Fibroblast of skin of back (primary cell): ENCODE measurements at regions not wholly inside any gene's neighbourhood (a gene's known extent, or its start where the extent isn't known, plus 50 kb on each side); places are given as distances from the start of the nearest gene placed in this dataset.

Source experiments
- DNase-seq: peaks from one replicate; pipeline ENCODE4 v3.0.0-alpha.2; 2013

GRCh38 chr22:47678048-47678447 lies 915.6 kb downstream of the TBC1D22A start:
- DNase-seq = no peak

GRCh38 chr22:47676685-47677084 lies 914.2 kb downstream of the TBC1D22A start:
- no peak for DNase-seq

DNA sequence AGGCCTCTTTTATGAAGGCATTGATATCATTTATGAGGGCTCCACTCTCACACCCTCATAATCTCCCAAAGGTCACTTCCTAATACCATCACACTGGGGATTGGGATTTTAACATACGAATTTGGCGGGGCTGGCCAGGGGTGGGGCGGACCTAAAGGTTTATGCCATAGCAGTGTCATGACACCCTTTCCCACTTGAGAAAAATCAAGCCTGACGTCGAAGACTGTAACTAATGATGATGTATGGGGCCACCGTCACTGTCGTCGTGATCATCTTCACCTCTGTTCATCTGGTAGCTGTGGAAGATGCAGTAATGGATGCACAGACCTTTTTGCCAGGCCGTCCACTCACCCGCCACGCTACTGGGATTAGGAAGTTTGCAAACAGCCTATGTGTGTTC lies 912.1 kb downstream of the TBC1D22A start:
- DNase-seq = no peak

- DNase-seq = no peak
Observed at GRCh38 chr22:47673557-47673956, 911.1 kb downstream of the TBC1D22A start.

GRCh38 chr22:47672526-47672925 lies 910.1 kb downstream of the TBC1D22A start:
- DNase-seq = no peak

DNA sequence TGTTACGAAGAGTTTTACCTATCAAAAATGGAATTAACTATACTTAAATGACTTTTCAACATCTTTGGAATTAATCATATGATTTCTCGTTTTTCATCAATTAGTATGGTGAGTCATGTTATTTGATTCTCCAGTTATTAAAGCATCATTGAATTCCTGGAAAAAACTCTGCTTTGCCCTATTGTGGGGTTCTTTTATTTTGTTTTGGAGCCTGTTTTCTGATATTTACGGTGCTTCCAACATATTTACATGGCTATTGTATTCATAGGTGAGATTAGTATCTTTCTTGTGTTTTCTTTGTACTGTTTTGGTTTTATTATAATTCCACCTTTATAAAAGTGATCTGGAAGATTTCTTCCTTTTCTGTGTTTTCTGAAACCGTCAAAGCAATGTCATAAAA lies 902.7 kb downstream of the TBC1D22A start:
- DNase-seq = no peak

GRCh38 chr22:47663615-47664605 lies 901.5 kb downstream of the TBC1D22A start:
- no peak for DNase-seq

DNA sequence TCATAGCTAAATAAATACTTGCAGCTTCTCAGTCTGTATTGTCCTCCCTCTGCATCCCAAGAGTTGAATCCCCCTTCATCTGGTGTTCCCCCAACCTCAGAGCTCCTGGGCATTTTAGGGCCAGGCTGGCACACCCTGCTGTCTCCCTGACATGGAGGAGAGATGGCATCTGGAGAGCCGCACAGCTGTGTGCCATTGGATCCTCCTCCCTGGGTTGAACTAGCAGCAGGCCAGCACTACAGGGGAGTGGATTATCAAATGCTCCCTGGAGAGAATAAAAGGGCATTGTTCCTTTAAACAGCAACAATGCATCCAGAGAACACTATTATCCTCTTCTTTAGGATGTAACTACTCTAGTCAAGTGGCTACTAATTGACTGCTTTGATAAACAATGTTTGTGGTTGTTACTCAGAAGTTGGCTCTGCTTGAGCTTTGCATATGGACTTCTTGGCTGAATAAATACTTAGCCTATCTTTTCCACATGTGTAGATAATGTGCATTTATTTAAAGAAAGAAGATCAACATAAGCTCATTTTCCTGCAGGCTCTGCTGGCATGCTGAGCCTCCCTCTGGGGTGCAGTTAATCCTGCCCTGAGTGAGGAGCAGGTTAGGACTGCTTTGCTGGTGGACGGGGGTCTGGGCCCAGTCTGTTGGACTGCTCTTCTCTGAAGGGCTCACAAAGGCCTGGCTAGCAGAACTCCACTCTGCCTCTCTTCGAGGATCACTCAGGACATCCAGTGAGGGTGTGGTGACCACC lies 897.2 kb downstream of the TBC1D22A start:
- DNase-seq = no peak

DNA sequence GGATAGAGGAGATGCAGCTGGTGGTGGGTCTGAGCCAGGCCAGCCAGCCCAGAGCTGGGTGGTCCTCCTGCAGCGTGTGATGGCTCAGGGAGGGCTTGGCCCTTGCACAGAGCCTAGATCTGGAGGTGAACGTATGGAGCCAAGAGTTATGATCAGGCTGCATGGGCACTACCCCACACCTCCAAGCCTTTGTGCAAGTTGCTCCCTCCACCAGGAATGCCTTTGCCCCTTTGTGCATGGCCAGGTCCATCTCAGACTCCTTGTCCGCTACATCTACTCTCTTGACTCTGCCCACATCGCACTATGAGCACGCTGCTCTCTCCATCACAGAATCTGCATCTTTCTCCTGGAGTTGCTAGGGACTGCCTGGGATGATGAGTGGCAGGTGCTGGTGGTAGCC lies 895.7 kb downstream of the TBC1D22A start:
- DNase-seq = no peak

GRCh38 chr22:47657224-47657623 lies 894.8 kb downstream of the TBC1D22A start:
- no peak for DNase-seq

- no peak for DNase-seq
Observed at GRCh38 chr22:47656806-47657205, 894.4 kb downstream of the TBC1D22A start.

DNA sequence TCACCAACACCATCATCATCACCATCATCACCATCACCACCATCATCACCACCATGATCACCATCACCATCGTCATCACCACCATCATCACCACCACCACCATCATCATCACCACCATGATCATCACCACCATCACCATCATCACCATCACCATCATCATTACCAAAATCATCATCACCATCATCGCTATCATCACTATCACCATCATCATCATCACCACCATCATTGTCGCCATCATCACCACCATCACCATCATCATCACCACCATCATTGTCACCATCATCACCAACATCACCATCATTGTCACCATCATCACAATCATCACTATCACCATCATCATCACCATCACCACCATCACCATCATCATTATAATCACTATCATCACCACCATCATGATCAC lies 893.5 kb downstream of the TBC1D22A start:
- DNase-seq = no peak

DNA sequence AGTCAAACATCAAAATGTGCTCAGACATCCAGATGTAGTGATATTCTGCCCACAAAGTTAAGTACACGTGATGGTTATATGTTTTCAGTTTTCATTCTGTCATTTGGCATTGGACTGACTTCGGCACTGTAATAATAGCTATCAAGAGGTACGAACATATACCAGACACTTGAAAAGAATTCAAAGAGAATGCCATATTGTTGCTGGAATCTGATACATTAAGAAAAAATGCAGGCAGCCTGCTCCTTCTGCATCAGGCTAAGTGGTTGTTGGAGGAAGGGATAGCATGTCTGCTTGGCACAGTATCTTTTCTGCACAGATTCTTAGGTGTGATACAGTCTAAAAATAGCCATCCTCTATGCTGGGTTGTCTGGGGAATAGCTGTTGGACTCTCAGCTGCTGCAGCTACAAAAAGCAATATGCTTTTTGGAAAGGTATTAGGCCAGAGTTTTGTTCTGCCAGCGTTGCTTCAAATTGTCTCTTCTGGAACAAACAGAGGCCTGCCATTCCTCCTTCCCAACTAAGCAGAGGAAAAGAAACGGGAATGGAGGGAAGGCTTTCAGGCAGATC lies 892.6 kb downstream of the TBC1D22A start:
- no peak for DNase-seq

DNA sequence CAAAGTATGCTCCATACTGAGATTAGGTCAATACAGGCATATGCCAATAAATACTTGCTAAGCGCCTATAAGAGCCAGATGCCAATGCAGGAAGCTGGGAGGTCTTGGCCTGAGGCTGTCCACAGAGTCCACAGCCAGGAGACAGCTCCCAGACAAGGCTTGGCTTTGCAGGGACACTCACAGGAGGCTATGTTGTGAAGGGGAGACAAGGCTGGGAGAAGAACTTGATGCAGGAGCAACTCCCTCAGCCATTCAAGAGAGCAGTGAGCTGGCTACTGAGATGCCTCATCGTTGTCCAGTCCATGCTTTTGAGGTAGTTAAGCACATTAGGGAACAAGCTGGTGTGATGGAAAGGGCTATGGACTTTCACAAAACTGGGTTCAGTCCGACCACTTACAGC lies 891.5 kb downstream of the TBC1D22A start:
- no peak for DNase-seq

DNA sequence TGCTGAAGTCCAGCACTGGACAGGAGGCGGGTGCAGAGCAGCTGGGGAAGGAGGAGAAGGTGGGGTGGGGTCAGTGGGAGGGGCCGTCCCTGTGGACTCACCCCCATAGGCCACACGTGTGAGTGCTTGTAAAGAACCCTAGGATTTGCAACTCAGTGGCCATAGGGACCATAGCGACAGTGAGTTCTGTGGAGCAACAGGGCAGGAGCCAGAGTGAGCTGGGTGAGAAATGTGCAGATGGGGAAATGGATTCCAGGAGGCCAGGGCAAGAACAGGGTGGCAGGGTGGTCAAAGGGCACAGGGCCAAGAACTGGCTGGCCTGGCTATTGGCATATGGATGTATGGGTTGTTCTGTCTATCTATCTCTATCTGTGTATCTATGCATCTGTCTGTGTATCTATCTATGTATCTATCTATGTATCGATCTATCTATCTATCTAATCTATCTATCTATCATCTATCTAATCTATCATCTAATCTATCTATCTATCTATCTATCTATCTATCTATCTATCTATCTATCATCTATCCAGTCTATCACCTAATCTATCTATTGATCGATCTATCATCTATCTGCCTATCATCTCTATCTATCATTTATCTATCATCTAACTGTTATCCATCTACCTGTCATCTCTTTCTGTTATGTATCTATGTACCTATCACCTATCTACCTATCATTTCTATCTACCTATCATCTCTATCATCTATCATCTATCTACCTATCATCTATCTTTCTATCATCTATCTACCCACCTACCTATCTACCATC lies 889.0 kb downstream of the TBC1D22A start:
- no peak for DNase-seq

GRCh38 chr22:47647720-47648119 lies 885.3 kb downstream of the TBC1D22A start:
- no peak for DNase-seq

DNA sequence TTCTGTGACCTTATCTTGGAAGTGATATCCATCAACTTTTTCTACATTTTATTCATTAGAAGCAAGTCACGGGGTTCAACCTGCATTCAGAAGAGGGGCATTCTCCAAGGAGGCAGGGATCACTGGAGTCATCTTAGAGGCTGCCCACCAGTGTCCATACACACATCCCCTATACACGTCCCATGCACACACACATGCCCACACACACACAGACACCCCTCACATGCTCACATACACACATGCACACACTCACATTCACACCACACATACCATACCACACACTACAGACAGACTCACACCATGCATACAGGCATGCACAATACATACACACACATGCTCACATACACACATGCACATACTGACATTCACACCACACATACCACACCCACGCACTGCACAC lies 884.7 kb downstream of the TBC1D22A start:
- DNase-seq = no peak

GRCh38 chr22:47645923-47646322 lies 883.5 kb downstream of the TBC1D22A start:
- no peak for DNase-seq

DNA sequence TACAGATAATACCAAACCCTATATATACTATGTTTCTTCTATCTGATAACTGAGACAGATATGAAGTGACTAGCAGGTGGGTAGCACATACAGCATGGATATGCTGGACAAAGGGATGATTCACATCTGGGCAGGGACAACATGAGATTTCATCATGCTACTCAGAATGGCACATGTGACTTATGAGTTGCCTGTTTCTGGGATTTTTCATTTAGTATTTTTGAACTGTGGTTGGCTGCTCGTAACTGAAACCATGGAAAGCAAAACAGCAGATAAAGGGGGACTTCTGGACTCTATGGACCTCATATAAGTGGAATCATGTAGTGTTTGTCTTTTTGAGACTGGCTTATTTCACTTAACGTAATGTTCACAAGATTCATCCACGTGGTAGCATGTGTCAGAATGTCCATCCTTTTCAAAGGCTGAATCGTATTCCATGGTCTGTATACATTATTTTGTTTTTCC lies 883.0 kb downstream of the TBC1D22A start:
- DNase-seq = no peak

GRCh38 chr22:47634347-47634746 lies 871.9 kb downstream of the TBC1D22A start:
- no peak for DNase-seq

DNA sequence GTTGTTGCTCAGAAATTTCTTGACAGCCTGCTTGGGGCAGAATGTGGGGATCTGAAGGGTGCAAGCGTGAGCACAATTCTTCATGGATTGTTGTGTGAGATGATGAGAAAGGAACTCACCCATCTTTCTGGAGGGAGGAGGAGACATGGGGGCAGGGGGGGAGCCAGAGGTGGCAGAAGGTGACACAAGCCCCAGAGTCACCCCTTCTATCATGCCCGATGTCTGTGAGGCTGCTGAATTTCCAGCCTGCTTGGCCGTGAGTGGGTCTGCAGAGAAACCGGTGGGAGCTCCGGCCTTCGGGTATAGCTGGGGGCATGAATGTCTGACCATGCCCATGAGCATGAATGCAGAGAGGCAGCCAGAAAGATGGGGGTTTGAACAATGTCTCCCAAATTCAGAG lies 870.7 kb downstream of the TBC1D22A start:
- DNase-seq = no peak

GRCh38 chr22:47632701-47633100 lies 870.3 kb downstream of the TBC1D22A start:
- no peak for DNase-seq
